Activated B cell treated with CpG ODN at 0.5 μM for 24 hours (primary cell): ENCODE measurements at regions not wholly inside any gene's neighbourhood (a gene's known extent, or its start where the extent isn't known, plus 50 kb on each side); places are given as distances from the start of the nearest gene placed in this dataset.

Source experiments
- ATAC-seq: fragments of 200-7000 bp; cut with Tn5 transposase; one replicate; pipeline ENCODE4 v1.10.0; 2021; ENCODE audit warnings: low read depth, mild to moderate bottlenecking, moderate library complexity
- CTCF ChIA-PET: fragments of 350-600 bp; sonication (Branson Sonifier 250); formaldehyde crosslinking; loops from one replicate; lab custom pipeline; 2021; ENCODE audit warnings: antibody characterized with exemption; lab: Charles Lee
- POLR2A ChIA-PET: fragments of 350-600 bp; sonication (Branson Sonifier 250); formaldehyde crosslinking; loops from one replicate; lab custom pipeline; 2021; ENCODE audit warnings: antibody characterized with exemption; lab: Charles Lee
- DNase-seq: peaks from one replicate; pipeline ENCODE4 v3.0.0; 2022
- H3K27ac Mint-ChIP-seq: one replicate; pipeline ENCODE4 v1.8.0; 2020; ENCODE audit warnings: mixed read lengths
- H3K27me3 Mint-ChIP-seq: one replicate; pipeline ENCODE4 v1.8.0; 2021; ENCODE audit warnings: mixed read lengths
- H3K36me3 Mint-ChIP-seq: one replicate; pipeline ENCODE4 v1.8.0; 2021; ENCODE audit warnings: low read depth, mixed read lengths
- H3K4me1 Mint-ChIP-seq: one replicate; pipeline ENCODE4 v1.8.0; 2021; ENCODE audit warnings: mixed read lengths
- H3K4me3 Mint-ChIP-seq: one replicate; pipeline ENCODE4 v1.8.0; 2020; ENCODE audit warnings: mild to moderate bottlenecking, mixed read lengths
- H3K9me3 Mint-ChIP-seq: one replicate; pipeline ENCODE4 v1.8.0; 2020; ENCODE audit warnings: mixed read lengths
- CTCF ChIP-seq: fragments of 200-600 bp; IDR thresholded peaks from one replicate; pipeline ENCODE4 v1.8.0; 2022; ENCODE audit warnings: antibody characterized with exemption, mild to moderate bottlenecking
- intact Hi-C: fragments of 100-400 bp; cut with micrococcal nuclease; formaldehyde crosslinking; loops from one replicate; pipeline ENCODE4 v1.15.1; 2024

- ChIA-PET CTCF (no interaction called here), POLR2A (no interaction called here)
- DNase-seq (no peak), ATAC-seq (no peak)
- Mint-ChIP-seq H3K36me3 (no peaks in the 10 kb centered on the region), H3K9me3 (peaks cover 7% of the 10 kb centered on the region), H3K4me1 (no peaks in the 10 kb centered on the region), H3K27me3 (peaks cover 9% of the 10 kb centered on the region), H3K27ac (no peak overlapping the region), H3K4me3 (no peak overlapping the region)
- no peak for TF ChIP-seq CTCF
- intact Hi-C loops = no loop called here
These were observed 154.0 kb downstream of the PMAIP1 start for GRCh38 chr18:60053747-60054304.

GRCh38 chr18:60050821-60051220, 151.0 kb downstream of the PMAIP1 start:
- ATAC-seq = no peak
- Mint-ChIP-seq H3K4me1 (no peaks in the 10 kb centered on the region), H3K9me3 (peaks cover 3% of the 10 kb centered on the region), H3K36me3 (no peaks in the 10 kb centered on the region), H3K27me3 (peaks cover 7% of the 10 kb centered on the region), H3K27ac (no peak overlapping the region), H3K4me3 (no peak overlapping the region)
- no peak for DNase-seq
- TF ChIP-seq CTCF = no peak
- intact Hi-C loops = no loop called here
- ChIA-PET CTCF (no interaction called here), POLR2A (no interaction called here)

GRCh38 chr18:60049172-60049571, 149.4 kb downstream of the PMAIP1 start:
- intact Hi-C loops = no loop called here
- H3K9me3 Mint-ChIP-seq = peaks cover 3% of the 10 kb centered on the region

GRCh38 chr18:60047556-60047955, 147.8 kb downstream of the PMAIP1 start:
- H3K36me3 Mint-ChIP-seq = no peaks in the 10 kb centered on the region
- peaks cover 3% of the 10 kb centered on the region for H3K9me3 Mint-ChIP-seq
- H3K4me3 Mint-ChIP-seq = no peak overlapping the region
- H3K27me3 Mint-ChIP-seq = no peaks in the 10 kb centered on the region
- DNase-seq = no peak
- H3K4me1 Mint-ChIP-seq = no peaks in the 10 kb centered on the region
- ATAC-seq = no peak
- no peak for TF ChIP-seq CTCF
- CTCF ChIA-PET = no interaction called here
- H3K27ac Mint-ChIP-seq = no peak overlapping the region
- POLR2A ChIA-PET = no interaction called here
- intact Hi-C loops = no loop called here

More at GRCh38 chr18:60049172-60049571, 149.4 kb downstream of the PMAIP1 start:
- no peak overlapping the region for H3K27ac Mint-ChIP-seq
- ChIA-PET POLR2A (no interaction called here), CTCF (no interaction called here)
- H3K4me1 Mint-ChIP-seq = no peaks in the 10 kb centered on the region
- H3K36me3 Mint-ChIP-seq = no peaks in the 10 kb centered on the region
- peaks cover 7% of the 10 kb centered on the region for H3K27me3 Mint-ChIP-seq
- ATAC-seq (no peak), DNase-seq (no peak)
- H3K4me3 Mint-ChIP-seq = no peak overlapping the region
- no peak for TF ChIP-seq CTCF

GRCh38 chr18:60044290-60045006, 144.7 kb downstream of the PMAIP1 start:
- intact Hi-C loops = no loop called here
- no peak overlapping the region for H3K4me3 Mint-ChIP-seq
- H3K9me3 Mint-ChIP-seq = peaks cover 3% of the 10 kb centered on the region
- POLR2A ChIA-PET = no interaction called here
- CTCF ChIA-PET = no interaction called here
- DNase-seq (no peak), ATAC-seq (no peak)
- peaks cover 7% of the 10 kb centered on the region for H3K27me3 Mint-ChIP-seq
- no peak for TF ChIP-seq CTCF
- H3K27ac Mint-ChIP-seq = no peak overlapping the region
- H3K36me3 Mint-ChIP-seq = no peaks in the 10 kb centered on the region
- H3K4me1 Mint-ChIP-seq = no peaks in the 10 kb centered on the region
